Central memory CD8-positive, alpha-beta T cell (primary cell): ENCODE measurements at regions not wholly inside any gene's neighbourhood (a gene's known extent, or its start where the extent isn't known, plus 50 kb on each side); places are given as distances from the start of the nearest gene placed in this dataset.
A peak's percentile ranks its signal among the peaks of the same experiment; 100 is the strongest.

Experiments
- ATAC-seq: fragments of 150-1000 bp; cut with Tn5 transposase; replicated peaks from 2 replicates; pipeline ENCODE4 v1.10.0; 2022; ENCODE audit warnings: mild to moderate bottlenecking, moderate FRiP score, moderate number of reproducible peaks; ENCODE audit not compliant: poor library complexity, severe bottlenecking; ENCODE audit errors: extremely low read depth
- DNase-seq, 2 donors: peaks; one replicate each; pipeline ENCODE4 v3.0.0; 2021; ENCODE audit warnings: low spot score in 2 of 2
- H3K27ac Mint-ChIP-seq: one replicate; pipeline ENCODE4 v1.8.0; 2022; ENCODE audit warnings: low read depth, mild to moderate bottlenecking, moderate library complexity, mixed read lengths
- H3K27me3 Mint-ChIP-seq: one replicate; pipeline ENCODE4 v1.8.0; 2022; ENCODE audit warnings: mixed read lengths
- H3K36me3 Mint-ChIP-seq: one replicate; pipeline ENCODE4 v1.8.0; 2022; ENCODE audit warnings: mild to moderate bottlenecking, moderate library complexity, mixed read lengths; ENCODE audit not compliant: insufficient read depth
- H3K4me1 Mint-ChIP-seq: one replicate; pipeline ENCODE4 v1.8.0; 2022; ENCODE audit warnings: mixed read lengths
- H3K4me3 Mint-ChIP-seq: one replicate; pipeline ENCODE4 v1.8.0; 2022; ENCODE audit warnings: mild to moderate bottlenecking, moderate library complexity, mixed read lengths
- H3K9me3 Mint-ChIP-seq: one replicate; pipeline ENCODE4 v1.8.0; 2022; ENCODE audit warnings: mixed read lengths

DNA sequence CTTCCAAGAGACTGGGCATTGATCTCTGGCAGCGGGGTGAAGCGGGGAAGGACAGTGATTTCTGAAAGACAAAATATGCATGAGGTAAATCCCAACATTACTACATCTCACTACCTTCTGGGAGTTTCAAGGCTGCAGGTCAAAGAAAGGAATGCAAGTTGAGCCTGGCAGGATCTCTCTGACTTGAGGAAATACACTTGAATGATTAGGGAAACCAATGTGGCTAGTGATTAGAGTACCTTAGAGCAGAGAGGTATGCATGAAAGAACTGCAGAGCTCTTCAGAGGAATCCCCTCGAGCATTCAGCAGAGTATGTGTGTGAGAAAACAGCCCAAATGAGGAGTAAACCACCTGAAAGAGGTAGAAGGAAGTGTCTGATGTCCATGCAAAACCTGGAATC is 2874.1 kb upstream of the PCDH20 start:
- H3K9me3 Mint-ChIP-seq = peaks cover 34% of the 10 kb centered on the region
- no peak overlapping the region for H3K4me3 Mint-ChIP-seq
- H3K36me3 Mint-ChIP-seq = no peaks in the 10 kb centered on the region
- no peaks in the 10 kb centered on the region for H3K4me1 Mint-ChIP-seq
- no peaks in the 10 kb centered on the region for H3K27me3 Mint-ChIP-seq
- DNase-seq (no peak), ATAC-seq (no peak)
- H3K27ac Mint-ChIP-seq = no peak overlapping the region

- Mint-ChIP-seq H3K27ac (no peak overlapping the region), H3K4me3 (no peak overlapping the region), H3K27me3 (no peaks in the 10 kb centered on the region), H3K9me3 (peaks cover 13% of the 10 kb centered on the region), H3K4me1 (no peaks in the 10 kb centered on the region), H3K36me3 (no peaks in the 10 kb centered on the region)
- DNase-seq = no peak
- no peak for ATAC-seq
Observed at GRCh38 chr13:64283926-64284325, 2868.3 kb upstream of the PCDH20 start.

GRCh38 chr13:64278493-64278892 is 2862.8 kb upstream of the PCDH20 start:
- ATAC-seq (no peak), DNase-seq (no peak)
- Mint-ChIP-seq H3K36me3 (no peaks in the 10 kb centered on the region), H3K4me3 (no peak overlapping the region), H3K4me1 (no peaks in the 10 kb centered on the region), H3K27ac (no peak overlapping the region), H3K9me3 (peaks cover 6% of the 10 kb centered on the region), H3K27me3 (no peaks in the 10 kb centered on the region)

DNA sequence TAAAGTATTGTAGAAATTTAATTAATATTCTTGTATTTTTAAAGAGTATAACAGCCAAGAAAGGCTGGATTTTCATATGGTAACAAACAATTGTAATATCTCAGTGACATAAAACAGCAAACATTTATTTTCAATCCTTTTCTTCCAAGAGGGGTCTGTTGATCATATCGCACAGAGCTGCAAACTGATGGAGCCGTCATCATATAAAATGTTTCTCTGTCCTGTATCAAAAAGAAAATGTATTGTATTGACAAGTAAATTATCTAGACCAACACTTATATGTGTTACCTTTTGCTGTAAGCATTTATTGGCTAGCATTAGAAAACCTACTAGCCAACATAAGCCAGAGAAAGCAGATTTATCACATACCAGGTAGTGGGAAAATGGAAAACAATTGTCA is 2861.4 kb upstream of the PCDH20 start:
- Mint-ChIP-seq H3K36me3 (no peaks in the 10 kb centered on the region), H3K9me3 (peaks cover 6% of the 10 kb centered on the region), H3K4me3 (no peak overlapping the region), H3K4me1 (no peaks in the 10 kb centered on the region), H3K27me3 (no peaks in the 10 kb centered on the region), H3K27ac (no peak overlapping the region)
- ATAC-seq (no peak), DNase-seq (no peak)

- ATAC-seq (peak; percentile 24), DNase-seq (no peak)
- Mint-ChIP-seq H3K9me3 (peaks cover under 1% of the 10 kb centered on the region), H3K4me1 (no peaks in the 10 kb centered on the region), H3K4me3 (no peak overlapping the region), H3K36me3 (no peaks in the 10 kb centered on the region), H3K27ac (no peak overlapping the region), H3K27me3 (no peaks in the 10 kb centered on the region)
Observed at GRCh38 chr13:64276232-64276631, 2860.6 kb upstream of the PCDH20 start.

GRCh38 chr13:64274481-64275217 is 2859.0 kb upstream of the PCDH20 start:
- Mint-ChIP-seq H3K27ac (no peak overlapping the region), H3K9me3 (peaks cover 5% of the 10 kb centered on the region), H3K27me3 (no peaks in the 10 kb centered on the region), H3K4me3 (no peak overlapping the region), H3K36me3 (no peaks in the 10 kb centered on the region), H3K4me1 (no peaks in the 10 kb centered on the region)
- DNase-seq (no peak), ATAC-seq (no peak)

- Mint-ChIP-seq H3K27ac (no peak overlapping the region), H3K9me3 (peaks cover 5% of the 10 kb centered on the region), H3K27me3 (no peaks in the 10 kb centered on the region), H3K4me1 (no peaks in the 10 kb centered on the region), H3K36me3 (no peaks in the 10 kb centered on the region), H3K4me3 (no peak overlapping the region)
- DNase-seq = no peak
- no peak for ATAC-seq
Observed at GRCh38 chr13:64273780-64274179, 2858.1 kb upstream of the PCDH20 start.

DNA sequence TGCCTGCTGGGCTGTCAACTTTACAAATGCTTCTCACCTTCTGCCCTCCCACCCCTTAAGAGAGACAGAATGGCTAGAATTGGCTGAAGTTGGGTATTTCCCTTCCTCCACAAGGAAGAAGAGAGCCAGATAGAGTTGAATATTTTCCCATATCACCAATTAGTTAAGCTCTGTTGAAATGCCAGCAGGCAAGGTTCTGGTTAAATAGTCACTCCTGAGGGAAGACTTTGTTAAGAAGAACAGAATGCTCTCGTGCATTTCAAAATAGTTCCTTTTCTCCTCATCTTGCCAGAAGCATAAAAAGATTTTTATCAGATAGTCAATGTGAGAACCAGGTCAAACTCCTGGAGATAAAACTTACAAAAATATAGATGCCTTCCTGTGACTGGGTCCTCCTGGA is 2857.0 kb upstream of the PCDH20 start:
- DNase-seq = no peak

GRCh38 chr13:64266024-64266423 is 2850.4 kb upstream of the PCDH20 start:
- Mint-ChIP-seq H3K27me3 (no peaks in the 10 kb centered on the region), H3K36me3 (no peaks in the 10 kb centered on the region), H3K4me1 (no peaks in the 10 kb centered on the region), H3K27ac (no peak overlapping the region), H3K4me3 (no peak overlapping the region), H3K9me3 (peaks cover 27% of the 10 kb centered on the region)
- DNase-seq = no peak
- ATAC-seq = no peak

More for the DNA sequence above, 2857.0 kb upstream of the PCDH20 start:
- Mint-ChIP-seq H3K27ac (no peak overlapping the region), H3K9me3 (peaks cover 5% of the 10 kb centered on the region), H3K36me3 (no peaks in the 10 kb centered on the region), H3K27me3 (no peaks in the 10 kb centered on the region), H3K4me3 (no peak overlapping the region), H3K4me1 (no peaks in the 10 kb centered on the region)
- ATAC-seq = no peak

DNA sequence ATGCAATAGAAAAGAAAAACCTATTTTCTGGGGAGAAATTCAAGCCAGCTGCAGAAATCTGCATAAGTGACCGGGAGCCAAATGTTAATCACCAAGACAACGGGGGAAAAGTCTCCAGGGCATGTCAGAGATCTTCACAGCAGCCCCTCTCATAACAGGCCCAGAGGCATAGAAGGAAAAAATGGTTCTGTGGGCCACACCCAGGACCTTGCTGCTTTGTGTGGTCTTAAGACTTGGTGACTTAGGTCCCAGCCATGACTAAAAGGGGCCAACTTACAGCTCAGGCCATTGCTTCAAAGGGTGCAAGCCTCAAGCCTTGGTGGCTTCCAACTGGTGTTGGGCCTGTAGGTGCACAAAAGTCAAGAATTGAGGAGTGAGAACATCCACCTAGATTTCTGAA is 2847.6 kb upstream of the PCDH20 start:
- no peaks in the 10 kb centered on the region for H3K4me1 Mint-ChIP-seq
- no peak for ATAC-seq
- H3K27ac Mint-ChIP-seq = no peak overlapping the region
- no peaks in the 10 kb centered on the region for H3K27me3 Mint-ChIP-seq
- no peaks in the 10 kb centered on the region for H3K36me3 Mint-ChIP-seq
- no peak for DNase-seq
- H3K4me3 Mint-ChIP-seq = no peak overlapping the region
- peaks cover 33% of the 10 kb centered on the region for H3K9me3 Mint-ChIP-seq

GRCh38 chr13:64256751-64257150 is 2841.1 kb upstream of the PCDH20 start:
- Mint-ChIP-seq H3K9me3 (peaks cover 23% of the 10 kb centered on the region), H3K4me1 (no peaks in the 10 kb centered on the region), H3K27ac (no peak overlapping the region), H3K4me3 (no peak overlapping the region), H3K36me3 (no peaks in the 10 kb centered on the region), H3K27me3 (no peaks in the 10 kb centered on the region)
- DNase-seq = no peak
- ATAC-seq = no peak

DNA sequence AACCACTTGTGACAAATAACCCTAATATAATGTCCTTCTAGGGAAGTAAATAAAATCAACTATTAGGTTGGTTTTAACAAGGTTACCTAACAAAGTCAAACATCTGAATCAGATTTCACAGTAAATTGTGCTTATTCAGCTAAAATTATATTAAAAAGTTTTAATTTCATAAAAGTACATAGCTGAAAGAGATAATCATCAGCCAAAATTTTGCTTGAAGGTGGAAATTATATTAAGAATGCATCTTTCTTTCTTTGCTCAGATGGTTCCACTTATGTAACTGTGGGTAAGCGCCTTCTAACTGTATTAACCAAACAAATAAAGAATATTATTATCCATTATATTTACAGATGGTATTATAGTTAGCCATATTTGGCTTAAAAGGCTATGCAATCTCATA is 2840.3 kb upstream of the PCDH20 start:
- Mint-ChIP-seq H3K9me3 (peaks cover 24% of the 10 kb centered on the region), H3K27ac (no peak overlapping the region), H3K27me3 (no peaks in the 10 kb centered on the region), H3K4me3 (no peak overlapping the region), H3K4me1 (no peaks in the 10 kb centered on the region), H3K36me3 (no peaks in the 10 kb centered on the region)
- DNase-seq (no peak), ATAC-seq (no peak)

- H3K4me3 Mint-ChIP-seq = no peak overlapping the region
- no peaks in the 10 kb centered on the region for H3K27me3 Mint-ChIP-seq
- H3K36me3 Mint-ChIP-seq = no peaks in the 10 kb centered on the region
- H3K27ac Mint-ChIP-seq = no peak overlapping the region
- no peaks in the 10 kb centered on the region for H3K4me1 Mint-ChIP-seq
- peaks cover 27% of the 10 kb centered on the region for H3K9me3 Mint-ChIP-seq
- no peak for DNase-seq
- no peak for ATAC-seq
Observed at GRCh38 chr13:64248371-64249065, 2832.9 kb upstream of the PCDH20 start.
